DOHH2 (cell line): ENCODE measurements at regions not wholly inside any gene's neighbourhood (a gene's known extent, or its start where the extent isn't known, plus 50 kb on each side); places are given as distances from the start of the nearest gene placed in this dataset.

Experiments used
- CTCF ChIP-seq: fragments of 200-600 bp; sonication (generic); IDR thresholded peaks from one replicate; pipeline ENCODE4 v1.5.1; 2014; ENCODE audit warnings: antibody characterized with exemption, mild to moderate bottlenecking, low read depth, low read length; ENCODE audit not compliant: poor library complexity, severe bottlenecking
- EZH2phosphoT487 ChIP-seq: fragments of 200-600 bp; sonication (generic); IDR thresholded peaks from 2 replicates; pipeline ENCODE4 v1.6.1; 2017; ENCODE audit warnings: borderline replicate concordance, mild to moderate bottlenecking, antibody characterized with exemption, low read length, moderate library complexity, mixed read lengths

- TF ChIP-seq CTCF (no peak), EZH2phosphoT487 (no peak)
Observed at GRCh38 chr3:103511891-103512290, 1077.1 kb downstream of the ZPLD1 start.
